Mesodermal cell (in vitro differentiated cells): ENCODE measurements at regions not wholly inside any gene's neighbourhood (a gene's known extent, or its start where the extent isn't known, plus 50 kb on each side); places are given as distances from the start of the nearest gene placed in this dataset.
A peak's percentile ranks its signal among the peaks of the same experiment; 100 is the strongest.
"Not testable (repeated sequence)": the region's sequence is repeated elsewhere in the genome, so short reads cannot be mapped to it uniquely, and the experiment has no call there.

Source experiments
- H3K27ac ChIP-seq: 2 replicates; pipeline ENCODE4 v1.7.0; 2013; ENCODE audit warnings: mild to moderate bottlenecking, low read depth, low read length, moderate library complexity; ENCODE audit not compliant: severe bottlenecking
- H3K36me3 ChIP-seq: 2 replicates; pipeline ENCODE4 v1.7.1; 2013; ENCODE audit warnings: mild to moderate bottlenecking, low read length, moderate library complexity; ENCODE audit not compliant: control insufficient read depth, insufficient read depth
- H3K4me1 ChIP-seq: one replicate; pipeline ENCODE4 v1.7.1; 2013; ENCODE audit warnings: mild to moderate bottlenecking, low read length; ENCODE audit not compliant: insufficient read depth, control insufficient read depth, poor library complexity, severe bottlenecking
- H3K4me3 ChIP-seq: 2 replicates; pipeline ENCODE4 v1.7.0; 2013; ENCODE audit warnings: low read length, control low read depth, mild to moderate bottlenecking; ENCODE audit not compliant: insufficient read depth, poor library complexity, severe bottlenecking; ENCODE audit errors: extremely low read depth
- H3K9me3 ChIP-seq: 2 replicates; pipeline ENCODE4 v1.7.1; 2013; ENCODE audit warnings: mild to moderate bottlenecking, low read length, moderate library complexity; ENCODE audit not compliant: control insufficient read depth
- WGBS, 2 experiments: methylation state at CpG; one replicate each; pipeline ENCODE4 v1.1.5; 2013; ENCODE audit warnings: missing lambda C conversion rate in 2 of 2; ENCODE audit not compliant: insufficient coverage in 2 of 2; 5-methylcytosine and 5-hydroxymethylcytosine counted together

DNA sequence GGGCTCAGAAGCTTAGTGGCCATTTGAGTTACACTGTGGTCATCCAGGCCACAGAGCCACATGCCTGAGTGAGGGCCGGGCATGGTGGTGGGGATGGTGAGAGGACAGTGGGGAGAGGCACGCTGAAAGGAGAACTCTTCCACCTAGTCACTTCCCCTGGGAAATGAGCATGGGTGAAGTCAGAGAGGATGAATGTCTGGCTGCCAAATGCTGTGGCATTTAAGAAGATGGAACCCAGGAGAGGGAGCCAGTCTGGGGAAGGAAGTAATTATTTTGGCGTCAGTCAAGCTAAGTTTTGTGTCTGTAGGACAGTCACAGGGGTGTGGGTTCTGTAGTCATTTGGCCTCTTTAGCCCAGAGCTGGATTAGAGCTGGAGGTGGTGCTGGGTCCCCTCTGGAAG is 86.0 kb upstream of the PODXL start:
- Histone ChIP-seq H3K27ac (no peak overlapping the region), H3K9me3 (no peaks in the 10 kb centered on the region), H3K36me3 (no peaks in the 10 kb centered on the region), H3K4me3 (no peak overlapping the region), H3K4me1 (peaks cover 33% of the 10 kb centered on the region)
- WGBS, 2 experiments: 67 to 100% methylated on average over 1 to 3 of the region's 3 CpGs

DNA sequence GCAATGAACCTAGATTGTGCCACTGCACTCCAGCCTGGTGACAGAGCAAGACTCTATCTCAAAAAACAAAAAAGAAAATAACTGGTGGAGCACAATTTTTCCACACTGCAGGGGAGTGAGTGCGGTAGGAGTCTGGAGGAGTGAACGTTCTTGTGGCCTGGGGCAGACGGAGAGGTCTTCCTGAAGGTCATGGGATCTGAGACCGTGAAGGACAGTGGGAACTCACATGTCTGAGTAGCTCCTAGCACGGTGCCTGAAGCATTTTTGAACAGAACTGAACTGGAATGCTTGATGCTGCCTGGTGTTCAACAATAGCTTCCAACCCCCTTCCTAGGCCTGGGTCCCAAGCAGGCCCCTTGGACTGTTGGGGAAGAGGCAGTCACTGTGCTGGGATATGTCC is 84.3 kb upstream of the PODXL start:
- WGBS, 2 experiments: 85 to 98% methylated on average over 5 of the region's 5 CpGs
- peaks cover 37% of the 10 kb centered on the region for H3K4me1 ChIP-seq

DNA sequence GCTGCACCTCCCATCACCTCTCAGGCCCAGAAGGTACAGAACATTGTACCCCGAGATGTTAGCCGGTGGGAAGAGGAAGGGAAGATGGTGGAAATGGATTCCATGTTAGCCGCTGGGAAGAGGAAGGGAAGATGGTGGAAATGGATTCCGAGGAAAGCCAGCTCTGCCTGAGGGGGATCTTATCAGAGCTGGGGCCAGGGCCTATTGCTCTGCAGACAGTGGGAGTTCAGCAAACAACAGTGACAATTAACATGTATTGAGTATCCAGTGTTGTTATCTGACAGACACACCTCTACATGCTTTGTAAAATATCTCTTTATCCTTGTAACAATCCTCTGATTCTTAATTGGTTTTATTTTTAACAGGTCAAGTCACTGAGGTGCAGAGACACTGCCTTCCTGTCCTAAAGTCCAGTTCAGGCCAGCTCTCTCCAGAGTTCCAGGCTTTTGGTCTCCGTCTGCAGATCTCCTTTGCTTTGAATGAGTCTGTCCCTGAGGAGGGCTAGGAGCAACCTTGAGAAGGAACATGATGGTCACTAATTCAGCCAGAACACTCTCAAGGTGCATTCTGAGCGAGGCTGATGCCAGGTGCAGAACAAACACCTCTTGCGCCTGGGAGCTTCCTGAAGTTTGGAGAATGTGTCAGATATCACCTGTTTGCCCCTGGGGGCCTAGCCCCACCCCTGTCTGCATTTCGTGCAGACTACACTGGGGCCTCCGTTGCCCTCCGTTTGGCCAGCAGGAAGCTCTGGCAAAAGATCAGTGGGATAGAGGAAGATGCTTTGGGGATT is 82.4 kb upstream of the PODXL start:
- WGBS, 2 experiments: 80 to 94% methylated on average over 4 to 10 of the region's 10 CpGs
- H3K27ac ChIP-seq: no peak overlapping the region
- no peak overlapping the region for H3K4me3 ChIP-seq
- no peaks in the 10 kb centered on the region for H3K9me3 ChIP-seq
- H3K4me1 ChIP-seq: peaks cover 38% of the 10 kb centered on the region
- no peaks in the 10 kb centered on the region for H3K36me3 ChIP-seq

More for the DNA sequence above, 84.3 kb upstream of the PODXL start:
- no peaks in the 10 kb centered on the region for H3K36me3 ChIP-seq
- no peak overlapping the region for H3K27ac ChIP-seq
- no peak overlapping the region for H3K4me3 ChIP-seq
- no peaks in the 10 kb centered on the region for H3K9me3 ChIP-seq

DNA sequence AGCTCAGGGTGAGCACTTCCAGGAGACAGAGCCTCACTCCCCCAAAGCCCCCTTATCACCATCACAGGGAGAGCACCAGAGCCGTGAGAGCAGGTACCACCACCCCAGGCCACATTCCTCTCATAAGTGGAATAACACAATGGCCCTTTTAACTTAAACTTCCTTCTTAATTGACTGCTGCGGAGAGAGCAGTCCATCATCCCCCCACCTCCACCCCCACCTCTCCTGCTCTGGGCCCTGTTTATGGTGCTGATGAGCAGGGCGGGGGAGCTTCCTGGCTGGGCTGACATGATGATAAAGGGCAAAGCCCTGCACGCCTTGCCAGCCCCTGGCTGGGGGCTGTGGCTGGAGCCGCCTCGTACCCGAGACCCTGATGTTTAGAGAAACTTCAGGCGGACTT is 81.4 kb upstream of the PODXL start:
- Histone ChIP-seq H3K4me3 (no peak overlapping the region), H3K4me1 (peaks cover 41% of the 10 kb centered on the region), H3K36me3 (no peaks in the 10 kb centered on the region), H3K27ac (no peak overlapping the region), H3K9me3 (no peaks in the 10 kb centered on the region)
- 52 to 69% methylated on average over 3 to 6 of the region's 8 CpGs for WGBS, 2 experiments

DNA sequence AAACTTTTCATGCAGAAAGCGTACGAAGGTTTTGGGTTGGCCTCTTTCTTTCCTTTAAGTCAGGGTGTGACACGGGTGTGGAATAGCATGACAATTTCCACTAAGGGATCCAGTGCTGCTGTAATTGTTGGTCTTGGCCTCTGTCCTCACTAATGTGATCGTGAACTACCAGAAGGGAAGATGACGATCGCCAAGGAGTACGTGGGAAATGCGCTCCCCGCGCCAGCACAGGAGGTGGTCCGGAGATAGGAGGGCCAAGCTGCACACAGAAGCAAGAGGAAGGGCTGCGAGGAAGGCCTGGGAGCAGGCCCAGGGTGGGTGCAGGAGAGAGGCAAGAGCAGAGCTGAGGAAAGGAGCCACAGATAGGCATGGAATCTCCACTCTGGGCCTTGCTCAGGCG is 79.7 kb upstream of the PODXL start:
- 85 to 87% methylated on average over 13 of the region's 13 CpGs for WGBS, 2 experiments
- Histone ChIP-seq H3K4me1 (peaks cover 35% of the 10 kb centered on the region), H3K9me3 (no peaks in the 10 kb centered on the region), H3K36me3 (no peaks in the 10 kb centered on the region), H3K4me3 (no peak overlapping the region), H3K27ac (no peak overlapping the region)

DNA sequence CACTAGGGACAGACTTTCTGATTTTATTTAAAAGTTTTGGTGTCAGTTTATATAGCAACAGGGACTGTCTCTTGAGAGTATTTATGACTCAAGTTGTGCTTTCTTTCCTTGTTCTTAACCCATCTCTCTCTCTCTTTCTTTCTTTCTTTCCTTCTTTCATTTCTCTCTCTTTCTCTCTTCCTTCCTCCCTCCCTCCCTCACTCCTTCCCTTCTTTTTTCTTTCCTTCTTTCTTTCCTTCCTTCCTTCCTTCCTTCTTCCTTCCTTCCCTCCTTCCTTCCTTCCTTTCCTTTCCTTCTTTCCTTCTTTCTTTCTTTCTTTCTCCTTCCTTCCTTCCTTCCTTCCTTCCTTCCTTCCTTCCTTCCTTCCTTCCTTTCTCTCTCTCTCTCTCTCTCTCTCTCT is 77.8 kb upstream of the PODXL start:
- not testable (repeated sequence) for H3K4me3 ChIP-seq, H3K9me3 ChIP-seq, H3K36me3 ChIP-seq
- Histone ChIP-seq H3K4me1 (peaks cover 39% of the 10 kb centered on the region), H3K27ac (peak overlapping the region; percentile 69)

DNA sequence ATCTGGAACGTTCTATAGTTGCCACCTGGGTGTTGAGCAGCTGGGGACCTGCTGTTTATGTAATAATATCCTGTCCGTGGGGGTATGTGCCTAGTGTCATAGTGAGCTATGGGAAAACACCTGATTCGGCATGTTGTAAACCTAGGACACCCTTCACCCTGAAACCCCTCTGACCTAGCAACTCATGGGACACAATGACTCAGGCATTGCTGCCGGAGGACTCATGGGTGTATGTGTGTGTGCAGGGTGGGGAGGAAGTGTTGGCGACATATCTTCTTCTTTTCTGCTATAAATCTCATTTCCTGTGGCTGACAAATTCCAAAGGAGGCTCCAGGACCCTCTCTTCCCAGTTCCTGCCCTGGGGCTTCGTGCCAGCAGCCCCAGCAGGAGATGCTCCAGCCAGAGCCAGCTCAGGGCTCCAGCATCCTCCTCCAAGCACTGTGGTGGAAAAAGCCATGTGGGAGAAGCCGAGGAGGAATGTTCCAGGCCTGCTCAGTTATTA is 77.0 kb upstream of the PODXL start:
- 79% methylated on average over 3 of the region's 7 CpGs; no CpG with 5 or more reads in 1 of the 2 experiments for WGBS, 2 experiments
- Histone ChIP-seq H3K4me1 (peaks cover 42% of the 10 kb centered on the region), H3K36me3 (no peaks in the 10 kb centered on the region), H3K9me3 (no peaks in the 10 kb centered on the region), H3K27ac (peak overlapping the region; percentile 69), H3K4me3 (no peak overlapping the region)

DNA sequence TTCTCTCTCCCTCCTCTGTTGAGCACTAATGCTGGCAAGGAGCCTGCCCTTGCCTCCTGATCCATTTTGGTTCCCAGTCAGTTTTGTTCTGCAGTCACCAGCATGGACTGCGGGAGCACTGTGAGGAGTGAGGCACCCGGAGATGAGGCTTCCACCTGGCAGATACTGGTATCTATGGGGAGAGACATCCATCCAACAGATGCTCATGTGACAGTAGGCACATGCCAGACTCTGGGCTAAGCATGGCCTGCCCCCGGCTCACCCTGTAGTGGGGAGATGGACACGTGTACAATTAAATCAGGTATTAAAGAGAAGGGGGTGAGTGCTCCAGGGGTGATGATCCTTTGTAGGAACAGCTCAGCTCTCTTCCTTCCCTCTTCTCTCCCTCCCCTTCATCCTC is 74.0 kb upstream of the PODXL start:
- H3K9me3 ChIP-seq: no peaks in the 10 kb centered on the region
- no peak overlapping the region for H3K4me3 ChIP-seq
- H3K4me1 ChIP-seq: peaks cover 51% of the 10 kb centered on the region
- WGBS, 2 experiments: 86 to 100% methylated on average over 2 of the region's 4 CpGs
- no peaks in the 10 kb centered on the region for H3K36me3 ChIP-seq
- no peak overlapping the region for H3K27ac ChIP-seq

DNA sequence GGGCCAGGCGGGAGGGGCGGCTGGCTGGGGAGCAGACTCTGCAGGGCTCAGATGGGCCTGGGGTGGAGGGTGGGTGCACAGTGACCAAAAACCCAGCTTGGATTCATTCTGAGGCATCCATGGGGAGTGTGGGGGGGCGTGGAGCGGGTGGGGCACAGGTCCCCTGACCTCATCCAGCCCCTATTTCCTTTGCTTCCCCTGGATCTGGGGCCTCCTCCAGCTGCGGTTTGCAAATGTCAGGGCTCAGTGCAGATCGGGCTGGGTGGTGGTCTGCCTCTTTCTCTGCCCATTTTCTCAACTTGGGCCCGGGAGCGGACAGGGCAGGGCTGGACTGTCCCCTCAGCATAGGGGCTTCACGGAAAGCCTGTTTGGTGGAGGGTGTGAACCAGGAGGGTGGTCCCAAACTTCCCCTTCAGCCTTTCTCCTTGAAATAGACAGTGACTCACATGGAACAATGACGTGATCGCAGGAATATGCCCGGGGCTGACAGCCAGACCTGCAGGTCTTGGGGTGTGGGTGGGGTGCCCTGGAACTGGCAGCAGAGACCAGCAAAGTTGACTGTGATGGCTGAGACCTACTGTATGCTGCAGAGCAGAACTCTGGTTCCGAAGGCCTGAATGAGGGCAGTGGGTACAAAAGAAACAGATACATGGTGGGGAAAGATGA is 72.9 kb upstream of the PODXL start:
- WGBS, 2 experiments: 90 to 100% methylated on average over 3 to 12 of the region's 13 CpGs
- Histone ChIP-seq H3K4me1 (peaks cover 58% of the 10 kb centered on the region), H3K36me3 (no peaks in the 10 kb centered on the region), H3K9me3 (no peaks in the 10 kb centered on the region), H3K27ac (no peak overlapping the region), H3K4me3 (no peak overlapping the region)

DNA sequence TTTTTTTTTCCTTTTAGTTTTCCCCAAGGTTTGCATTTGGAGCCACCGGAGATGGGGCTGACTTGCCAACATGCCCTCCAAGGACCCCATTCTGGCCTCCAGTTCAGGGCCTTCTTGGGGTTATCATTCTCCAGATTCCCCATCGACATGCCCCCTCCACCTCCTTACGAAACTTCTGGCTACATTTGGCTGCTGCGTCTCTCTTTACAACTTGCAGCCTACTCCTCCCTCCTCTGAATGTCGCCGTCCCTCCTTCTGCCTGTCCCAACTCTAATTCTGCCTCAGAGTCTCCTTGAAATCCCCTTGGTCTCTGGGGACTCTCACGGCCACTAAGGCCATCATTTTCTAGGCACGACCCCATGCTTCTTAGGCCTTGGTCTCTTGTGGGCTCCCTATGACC is 72.2 kb upstream of the PODXL start:
- WGBS, 2 experiments: 80 to 94% methylated on average over 5 to 8 of the region's 8 CpGs
- no peak overlapping the region for H3K4me3 ChIP-seq

DNA sequence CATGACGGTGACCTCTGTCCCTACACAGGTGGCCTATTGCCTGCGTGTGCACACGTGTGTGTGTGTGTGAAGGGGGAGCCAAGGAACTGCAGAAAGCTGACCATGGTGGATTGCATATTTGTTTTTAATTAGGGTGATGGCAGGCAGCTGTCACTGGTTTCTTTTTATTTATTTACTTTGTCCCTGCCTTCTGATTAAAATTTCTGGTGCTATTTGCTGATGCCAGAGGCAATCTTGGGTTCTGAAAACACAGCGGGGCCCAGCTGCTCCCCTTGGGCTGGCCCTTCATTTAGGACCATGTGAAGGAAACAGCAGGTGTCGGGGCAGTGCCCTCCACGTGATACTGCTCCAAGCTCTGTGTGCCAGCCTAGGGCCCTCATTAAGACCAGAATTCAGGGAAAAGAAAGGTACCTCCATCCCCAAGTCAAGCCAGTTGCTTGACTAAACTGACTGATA is 71.3 kb upstream of the PODXL start:
- Histone ChIP-seq H3K36me3 (no peaks in the 10 kb centered on the region), H3K4me3 (no peak overlapping the region), H3K27ac (no peak overlapping the region), H3K4me1 (peaks cover 55% of the 10 kb centered on the region), H3K9me3 (no peaks in the 10 kb centered on the region)
- 78 to 94% methylated on average over 4 to 6 of the region's 6 CpGs for WGBS, 2 experiments

More for the DNA sequence above, 72.2 kb upstream of the PODXL start:
- Histone ChIP-seq H3K27ac (no peak overlapping the region), H3K9me3 (no peaks in the 10 kb centered on the region), H3K4me1 (peaks cover 60% of the 10 kb centered on the region), H3K36me3 (no peaks in the 10 kb centered on the region)
